Ovary (tissue), 3 donors: ENCODE measurements at regions not wholly inside any gene's neighbourhood (a gene's known extent, or its start where the extent isn't known, plus 50 kb on each side); places are given as distances from the start of the nearest gene placed in this dataset.

Source experiments
- EP300 ChIP-seq: sonication (generic); formaldehyde crosslinking; IDR thresholded peaks from one replicate; pipeline ENCODE4 v1.6.1; 2017; ENCODE audit warnings: antibody characterized with exemption
- POLR2A ChIP-seq: fragments of 450-650 bp; IDR thresholded peaks from one replicate; pipeline ENCODE4 v1.6.1; 2017; ENCODE audit warnings: antibody characterized with exemption, mild to moderate bottlenecking, moderate library complexity
- TF ChIP-seq, protein P1 (sequence below), 3 donors: fragments of 450-650 bp in 2 of 3; fragments of 200-600 bp in 1 of 3; IDR thresholded peaks; one replicate each; pipeline versions ENCODE4 v1.5.1 to v1.8.0; 2016 to 2022; ENCODE audit warnings: antibody characterized with exemption in 3 of 3, mild to moderate bottlenecking in 1 of 3
- donor health status: DM: no; HTN: no; CAD: no.

GRCh38 chr18:65568866-65569265 lies 181.9 kb upstream of the CDH7 start:
- TF ChIP-seq EP300: no peak
- TF ChIP-seq, protein P1, sequence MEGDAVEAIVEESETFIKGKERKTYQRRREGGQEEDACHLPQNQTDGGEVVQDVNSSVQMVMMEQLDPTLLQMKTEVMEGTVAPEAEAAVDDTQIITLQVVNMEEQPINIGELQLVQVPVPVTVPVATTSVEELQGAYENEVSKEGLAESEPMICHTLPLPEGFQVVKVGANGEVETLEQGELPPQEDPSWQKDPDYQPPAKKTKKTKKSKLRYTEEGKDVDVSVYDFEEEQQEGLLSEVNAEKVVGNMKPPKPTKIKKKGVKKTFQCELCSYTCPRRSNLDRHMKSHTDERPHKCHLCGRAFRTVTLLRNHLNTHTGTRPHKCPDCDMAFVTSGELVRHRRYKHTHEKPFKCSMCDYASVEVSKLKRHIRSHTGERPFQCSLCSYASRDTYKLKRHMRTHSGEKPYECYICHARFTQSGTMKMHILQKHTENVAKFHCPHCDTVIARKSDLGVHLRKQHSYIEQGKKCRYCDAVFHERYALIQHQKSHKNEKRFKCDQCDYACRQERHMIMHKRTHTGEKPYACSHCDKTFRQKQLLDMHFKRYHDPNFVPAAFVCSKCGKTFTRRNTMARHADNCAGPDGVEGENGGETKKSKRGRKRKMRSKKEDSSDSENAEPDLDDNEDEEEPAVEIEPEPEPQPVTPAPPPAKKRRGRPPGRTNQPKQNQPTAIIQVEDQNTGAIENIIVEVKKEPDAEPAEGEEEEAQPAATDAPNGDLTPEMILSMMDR (IDR thresholded peaks at IDR 0.05): no peak
- TF ChIP-seq POLR2A: no peak
